Stimulated activated CD8-positive, alpha-beta memory T cell treated with anti-CD3 and anti-CD28 coated beads, Interleukin-15, amount 100 ng/mL, for 4 hours (primary cell): ENCODE measurements at regions not wholly inside any gene's neighbourhood (a gene's known extent, or its start where the extent isn't known, plus 50 kb on each side); places are given as distances from the start of the nearest gene placed in this dataset.

Experiments used
- DNase-seq, 2 donors: peaks; one replicate each; pipeline ENCODE4 v3.0.0-alpha.2; 2020; ENCODE audit warnings: low read depth in 2 of 2

- DNase-seq = no peak
These were observed 96.3 kb upstream of the PDC start for GRCh38 chr1:186557147-186557777.

GRCh38 chr1:186550832-186551231 lies 89.9 kb upstream of the PDC start:
- no peak for DNase-seq

GRCh38 chr1:186541003-186541402 lies 80.1 kb upstream of the PDC start:
- DNase-seq = no peak

GRCh38 chr1:186540521-186540920 lies 79.6 kb upstream of the PDC start:
- DNase-seq = no peak

- no peak for DNase-seq
These were observed 75.5 kb upstream of the PDC start for GRCh38 chr1:186536273-186536890.

- no peak for DNase-seq
These were observed 74.6 kb upstream of the PDC start for GRCh38 chr1:186535388-186536133.

- no peak for DNase-seq
These were observed 73.5 kb upstream of the PDC start for GRCh38 chr1:186534401-186534800.

- no peak for DNase-seq
These were observed 71.6 kb upstream of the PDC start for GRCh38 chr1:186532466-186532865.

- no peak for DNase-seq
These were observed 70.7 kb upstream of the PDC start for GRCh38 chr1:186531561-186532165.

- DNase-seq = no peak
These were observed 69.2 kb upstream of the PDC start for GRCh38 chr1:186530109-186530508.

GRCh38 chr1:186519982-186520381 lies 59.1 kb upstream of the PDC start:
- no peak for DNase-seq

GRCh38 chr1:186518822-186519381 lies 58.0 kb upstream of the PDC start:
- DNase-seq = no peak

GRCh38 chr1:186518395-186518794 lies 57.5 kb upstream of the PDC start:
- DNase-seq = no peak

- no peak for DNase-seq
These were observed 53.5 kb upstream of the PDC start for GRCh38 chr1:186514367-186514766.

- no peak for DNase-seq
These were observed 52.6 kb upstream of the PDC start for GRCh38 chr1:186513526-186513925.

GRCh38 chr1:186512698-186513457 lies 52.0 kb upstream of the PDC start:
- DNase-seq = no peak

- no peak for DNase-seq
These were observed 51.1 kb upstream of the PDC start for GRCh38 chr1:186511761-186512637.
